GM12878 (cell line): ENCODE measurements at regions not wholly inside any gene's neighbourhood (a gene's known extent, or its start where the extent isn't known, plus 50 kb on each side); places are given as distances from the start of the nearest gene placed in this dataset.

ENCODE experiments used
- ATAC-seq: fragments of 200-7000 bp; cut with Tn5 transposase; 3 replicates; pipeline ENCODE4 v1.9.1; 2020; ENCODE audit warnings: mild to moderate bottlenecking, moderate library complexity
- BruUV-seq: library from RNA; stranded (reverse); fragments of 400-500 nt; replicated peaks from 2 replicates; lab custom pipeline; 2021; lab: Mats Ljungman, UMichigan
- CTCF ChIA-PET: fragments of 300-600 bp; sonication (Branson Sonifier 250); formaldehyde crosslinking; extraction: SDS; loops from one replicate; lab custom pipeline; 2021; ENCODE audit warnings: inconsistent platforms; lab: Yijun Ruan, JAX
- POLR2A ChIA-PET: fragments of 350-600 bp; formaldehyde crosslinking; extraction: SDS; loops from one replicate; lab custom pipeline; 2021; ENCODE audit warnings: inconsistent platforms; lab: Charles Lee
- RAD21 ChIA-PET: fragments of 300-600 bp; sonication (Branson Sonifier 250); formaldehyde crosslinking; loops from one replicate; lab custom pipeline; 2023; ENCODE audit warnings: antibody characterized with exemption; ENCODE audit not compliant: unreplicated experiment; lab: Charles Lee
- SMC1A ChIA-PET: fragments of 300-600 bp; sonication (Branson Sonifier 250); formaldehyde crosslinking; loops from one replicate; lab custom pipeline; 2023; ENCODE audit not compliant: unreplicated experiment, uncharacterized antibody; lab: Charles Lee
- DNase-seq: peaks from one replicate; pipeline ENCODE4 v3.0.0-alpha.2; 2011; ENCODE audit warnings: low read depth, low spot score
- FAIRE-seq: peaks from 3 replicates; lab custom pipeline; 2011; peaks lifted over from hg19 to GRCh38; lab: Jason Lieb, UNC
- H2AFZ ChIP-seq: 2 replicates; pipeline ENCODE4 v1.6.0; 2011; ENCODE audit warnings: low read depth, low read length, control low read depth; ENCODE audit not compliant: control insufficient read depth
- H3K27ac ChIP-seq: 2 replicates; pipeline ENCODE4 v1.5.1; 2011; ENCODE audit warnings: control low read depth; ENCODE audit not compliant: control insufficient read depth, insufficient read depth
- H3K27me3 ChIP-seq, 2 experiments: replicated peaks in 1 of 2; 2 replicates each; pipeline versions ENCODE4 v1.6.0 to v1.6.1; 2011; ENCODE audit warnings: low read length in 1 of 2; ENCODE audit not compliant: control insufficient read depth in 2 of 2, insufficient read depth in 2 of 2
- H3K36me3 ChIP-seq, 2 experiments: 2 replicates each; pipeline ENCODE4 v1.5.1; 2011; ENCODE audit warnings: low read length in 1 of 2; ENCODE audit not compliant: control insufficient read depth in 2 of 2, insufficient read depth in 2 of 2
- H3K4me1 ChIP-seq: 2 replicates; pipeline ENCODE4 v1.6.1; 2011; ENCODE audit warnings: mild to moderate bottlenecking, low read length, moderate library complexity, mixed read lengths; ENCODE audit not compliant: control insufficient read depth, insufficient read depth
- H3K4me2 ChIP-seq: 2 replicates; pipeline ENCODE4 v1.6.0; 2011; ENCODE audit warnings: control low read depth; ENCODE audit not compliant: control insufficient read depth, insufficient read depth
- H3K4me3 ChIP-seq: fragments of 200-600 bp; sonication (generic); 2 replicates; pipeline ENCODE4 v1.5.1; 2016
- H3K79me2 ChIP-seq: 2 replicates; pipeline ENCODE4 v1.6.0; 2011; ENCODE audit warnings: low read length; ENCODE audit not compliant: control insufficient read depth, insufficient read depth
- H3K9ac ChIP-seq: 2 replicates; pipeline ENCODE4 v1.8.0; 2011; ENCODE audit warnings: low read length, control low read depth, mixed read lengths; ENCODE audit not compliant: control insufficient read depth, insufficient read depth
- H3K9me3 ChIP-seq: replicated peaks from 3 replicates; pipeline ENCODE4 v1.5.1; 2011; ENCODE audit warnings: mild to moderate bottlenecking, low read length; ENCODE audit not compliant: control insufficient read depth, insufficient read depth
- H4K20me1 ChIP-seq: 2 replicates; pipeline ENCODE4 v1.6.0; 2011; ENCODE audit not compliant: control insufficient read depth, insufficient read depth
- HDAC2 ChIP-seq: fragments of 200-600 bp; sonication (generic); IDR thresholded peaks from 2 replicates; pipeline ENCODE4 v1.6.1; 2017
- PAX5 ChIP-seq: IDR thresholded peaks from 2 replicates; pipeline ENCODE4 v1.6.1; 2011; ENCODE audit warnings: low read depth, low read length, borderline replicate concordance
- RAD21 ChIP-seq: IDR thresholded peaks from 2 replicates; pipeline ENCODE4 v1.6.1; 2011; ENCODE audit warnings: mild to moderate bottlenecking, low read depth, low read length, moderate library complexity; ENCODE audit not compliant: insufficient read depth
- WGBS: methylation state at CpG from one replicate; pipeline ENCODE4 v1.1.6; 2016; ENCODE audit warnings: low lambda C conversion rate; ENCODE audit not compliant: insufficient replicate concordance, insufficient coverage; ENCODE audit errors: missing lambda C conversion rate; 5-methylcytosine and 5-hydroxymethylcytosine counted together
- in situ Hi-C: fragments of 300-500 bp; cut with MboI; formaldehyde crosslinking; loops from 9 replicates; pipeline ENCODE4 v1.14.3; 2018; ENCODE audit warnings: mixed read lengths
- intact Hi-C: fragments of 100-400 bp; cut with micrococcal nuclease; formaldehyde crosslinking; loops from one replicate; pipeline ENCODE4 v1.14.2; 2022; ENCODE audit not compliant: unreplicated experiment
- TF ChIP-seq, protein P1 (sequence below), 3 experiments: IDR thresholded peaks in 2 of 3; conservative IDR thresholded peaks in 1 of 3; 2 replicates each; pipeline ENCODE4 v1.5.1; 2011; ENCODE audit warnings: low read depth in 3 of 3, low read length in 3 of 3, mild to moderate bottlenecking in 3 of 3, control low read depth in 2 of 3, moderate library complexity in 2 of 3, inconsistent platforms in 1 of 3, mixed read lengths in 1 of 3; ENCODE audit not compliant: control insufficient read depth in 2 of 3, insufficient read depth in 1 of 3; ENCODE audit errors: extremely low read depth in 1 of 3

DNA sequence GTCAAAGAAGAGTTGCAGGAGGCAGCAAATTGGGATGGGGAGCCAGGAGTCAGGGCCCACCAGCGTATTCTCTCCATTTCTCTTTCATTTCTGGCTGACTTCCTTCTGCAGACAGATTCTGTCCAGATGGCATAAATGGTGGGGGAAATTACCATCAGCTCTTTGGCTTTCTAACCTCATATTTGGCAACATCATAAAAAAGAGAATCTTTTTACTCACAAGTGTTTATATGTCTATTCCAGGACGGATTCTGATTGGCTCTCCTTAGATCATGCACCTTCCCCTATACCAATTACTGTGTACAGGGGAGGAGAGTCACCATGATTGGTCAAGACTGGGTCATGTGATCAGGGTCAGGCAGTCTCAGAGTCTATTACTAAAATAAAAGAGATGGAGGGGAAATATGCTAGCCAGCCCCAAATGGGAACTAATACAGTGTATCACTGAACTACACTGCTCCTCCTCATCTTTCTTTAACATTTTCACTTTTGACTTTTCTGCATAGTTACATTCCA lies 537.1 kb upstream of the EEF2KMT start:
- H4K20me1 ChIP-seq: no peaks in the 10 kb centered on the region
- POLR2A ChIA-PET: no interaction called here
- H3K36me3 ChIP-seq: no peaks in the 10 kb centered on the region
- no peak overlapping the region for H3K4me2 ChIP-seq
- no peak for ATAC-seq
- DNase-seq: no peak
- no TSS peak for BruUV-seq
- intact Hi-C loops: no loop called here
- no peak for TF ChIP-seq HDAC2
- TF ChIP-seq, all 136 proteins: peak for 0
- WGBS: 2% methylated on average over 2 of the region's 2 CpGs
- Histone ChIP-seq H3K9ac (no peak overlapping the region), H3K4me1 (no peaks in the 10 kb centered on the region), H3K9me3 (no peaks in the 10 kb centered on the region; the same call in 2 of the 3 replicates), H3K27me3 (no peaks in the 10 kb centered on the region), H3K79me2 (no peaks in the 10 kb centered on the region), H2AFZ (no peak overlapping the region), H3K4me3 (no peak overlapping the region), H3K27ac (no peak overlapping the region)
- CTCF ChIA-PET: interaction anchor here (1.0 to 4.4 kb wide), 5 partner anchors 17 to 447 kb away, joined by 3 to 39 read pairs (median 3); no protein-coding TSS in a partner anchor
- SMC1A ChIA-PET: no interaction called here
- in situ Hi-C loops: no loop called here
- no peak for FAIRE-seq
- RAD21 ChIA-PET: no interaction called here

DNA sequence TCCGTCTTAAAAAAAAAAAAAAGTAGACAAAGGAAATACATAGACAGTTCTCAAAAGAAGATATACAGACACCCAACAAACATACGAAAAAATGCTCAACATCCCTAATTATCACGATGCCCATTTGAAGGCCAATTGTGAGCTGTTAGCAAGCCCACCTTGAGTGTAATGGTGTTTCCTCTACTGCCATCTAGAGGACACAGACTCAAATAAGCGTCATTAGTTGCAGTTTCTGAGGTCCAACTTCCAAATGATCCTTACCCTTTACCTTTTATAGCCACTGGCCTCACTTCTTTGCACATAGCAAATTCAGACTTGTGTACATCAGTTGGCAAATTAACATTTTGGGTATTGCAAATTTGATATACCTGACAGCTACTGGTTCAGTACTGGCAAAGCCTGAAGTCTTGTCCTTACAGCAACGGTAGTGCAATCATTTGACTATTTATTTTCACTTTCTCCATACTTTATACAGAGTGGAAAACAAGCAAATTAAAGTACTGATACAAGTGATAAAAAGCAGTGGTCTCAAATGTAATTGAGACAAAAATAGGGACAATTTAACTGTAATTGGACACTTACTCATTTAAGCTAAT lies 536.3 kb upstream of the EEF2KMT start:
- WGBS: 22% methylated on average over 5 of the region's 5 CpGs
- Histone ChIP-seq H3K9ac (no peak overlapping the region), H3K27me3 (no peaks in the 10 kb centered on the region), H3K36me3 (no peaks in the 10 kb centered on the region), H3K27ac (no peak overlapping the region), H3K4me2 (no peak overlapping the region), H3K79me2 (no peaks in the 10 kb centered on the region), H3K4me1 (no peaks in the 10 kb centered on the region), H2AFZ (no peak overlapping the region), H3K9me3 (no peaks in the 10 kb centered on the region; the same call in 2 of the 3 replicates), H4K20me1 (no peaks in the 10 kb centered on the region), H3K4me3 (no peak overlapping the region)
- TF ChIP-seq, protein P1, sequence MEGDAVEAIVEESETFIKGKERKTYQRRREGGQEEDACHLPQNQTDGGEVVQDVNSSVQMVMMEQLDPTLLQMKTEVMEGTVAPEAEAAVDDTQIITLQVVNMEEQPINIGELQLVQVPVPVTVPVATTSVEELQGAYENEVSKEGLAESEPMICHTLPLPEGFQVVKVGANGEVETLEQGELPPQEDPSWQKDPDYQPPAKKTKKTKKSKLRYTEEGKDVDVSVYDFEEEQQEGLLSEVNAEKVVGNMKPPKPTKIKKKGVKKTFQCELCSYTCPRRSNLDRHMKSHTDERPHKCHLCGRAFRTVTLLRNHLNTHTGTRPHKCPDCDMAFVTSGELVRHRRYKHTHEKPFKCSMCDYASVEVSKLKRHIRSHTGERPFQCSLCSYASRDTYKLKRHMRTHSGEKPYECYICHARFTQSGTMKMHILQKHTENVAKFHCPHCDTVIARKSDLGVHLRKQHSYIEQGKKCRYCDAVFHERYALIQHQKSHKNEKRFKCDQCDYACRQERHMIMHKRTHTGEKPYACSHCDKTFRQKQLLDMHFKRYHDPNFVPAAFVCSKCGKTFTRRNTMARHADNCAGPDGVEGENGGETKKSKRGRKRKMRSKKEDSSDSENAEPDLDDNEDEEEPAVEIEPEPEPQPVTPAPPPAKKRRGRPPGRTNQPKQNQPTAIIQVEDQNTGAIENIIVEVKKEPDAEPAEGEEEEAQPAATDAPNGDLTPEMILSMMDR (IDR thresholded peaks at IDR 0.05 in 2 of 3, conservative IDR thresholded peaks at IDR 0.05 in 1 of 3; ENCODE audit: control insufficient read depth in 2 of 3, extremely low read depth in 1 of 3, insufficient read depth in 1 of 3, low read depth in 3 of 3, low read length in 3 of 3): peak in 2 of 3 experiments; percentile 43 to 46; a peak in 5 of 6 replicates
- TF ChIP-seq PAX5 (no peak), RAD21 (0 out of 2 replicates have a peak, but pooled peaks have one; percentile 22)
- in situ Hi-C loops: no loop called here
- ChIA-PET POLR2A (no interaction called here), CTCF (interaction anchor here (0.7 to 4.4 kb wide), 8 partner anchors 10 to 447 kb away, joined by 3 to 39 read pairs (median 4); no protein-coding TSS in a partner anchor), RAD21 (no interaction called here), SMC1A (interaction anchor here (0.6 to 0.7 kb wide), 2 partner anchors 134 to 1009 kb away, joined by 3 to 4 read pairs; no protein-coding TSS in a partner anchor)
- no TSS peak for BruUV-seq
- intact Hi-C loops: no loop called here
- FAIRE-seq (peak; percentile 70), DNase-seq (no peak), ATAC-seq (peak; percentile 36; the same call in 1 of the 3 replicates)
